GM21737 (cell line): ENCODE measurements at regions not wholly inside any gene's neighbourhood (a gene's known extent, or its start where the extent isn't known, plus 50 kb on each side); places are given as distances from the start of the nearest gene placed in this dataset.

Experiments
- ATAC-seq: cut with Tn5 transposase; IDR thresholded peaks from one replicate; pipeline ENCODE4 v1.9.1; 2021; ENCODE audit warnings: mild to moderate bottlenecking, moderate library complexity; ENCODE audit not compliant: unreplicated experiment

DNA sequence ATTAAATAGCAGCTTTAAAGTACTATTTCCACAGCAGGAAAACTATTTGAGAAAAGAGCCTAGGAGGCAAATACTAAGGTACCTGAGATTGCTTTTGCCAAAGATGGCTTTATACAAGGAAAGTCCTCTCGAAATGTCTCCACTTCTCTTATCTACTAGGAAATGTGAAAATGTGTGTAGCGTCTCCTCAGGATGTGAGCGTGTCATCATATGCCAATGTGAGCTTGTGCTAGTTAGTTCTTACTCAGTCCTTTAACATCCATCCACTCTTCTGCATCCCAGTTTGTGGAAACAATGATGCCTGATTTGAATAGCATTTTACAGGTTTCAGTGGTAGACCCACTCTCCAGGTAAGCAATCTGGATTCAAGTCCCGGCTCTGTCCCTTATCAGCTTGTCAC is 421.0 kb downstream of the DYNC2H1 start:
- no peak for ATAC-seq

DNA sequence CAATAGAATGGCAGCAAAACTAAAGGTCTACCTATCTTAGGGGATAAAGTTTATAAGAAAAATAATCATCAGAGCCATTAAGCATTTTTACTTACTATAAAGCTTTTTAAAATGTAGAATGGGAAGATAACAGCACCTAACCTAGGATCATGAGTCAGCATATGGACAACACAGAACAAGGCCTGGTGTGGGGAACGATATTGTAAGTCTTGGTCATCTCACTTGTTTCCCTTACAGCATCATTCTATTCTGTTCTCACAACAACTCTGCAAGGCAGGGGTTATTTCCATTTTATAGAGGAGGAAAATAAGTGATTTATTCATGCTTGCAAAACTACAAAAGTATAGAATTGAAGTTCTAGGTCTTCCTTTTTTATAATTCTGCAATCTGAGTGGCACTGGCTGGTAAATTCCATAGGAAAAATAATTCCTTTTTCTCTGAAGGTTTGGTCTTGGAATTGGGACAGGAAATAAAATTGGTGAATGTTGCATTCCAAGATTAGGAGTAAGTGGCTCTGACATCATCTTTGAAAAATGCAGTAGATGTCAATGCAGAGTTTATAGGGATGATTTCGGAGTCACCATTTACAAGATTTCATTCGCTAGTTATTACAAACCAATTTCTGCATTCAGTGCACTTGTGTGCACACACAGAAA is 423.0 kb downstream of the DYNC2H1 start:
- no peak for ATAC-seq

DNA sequence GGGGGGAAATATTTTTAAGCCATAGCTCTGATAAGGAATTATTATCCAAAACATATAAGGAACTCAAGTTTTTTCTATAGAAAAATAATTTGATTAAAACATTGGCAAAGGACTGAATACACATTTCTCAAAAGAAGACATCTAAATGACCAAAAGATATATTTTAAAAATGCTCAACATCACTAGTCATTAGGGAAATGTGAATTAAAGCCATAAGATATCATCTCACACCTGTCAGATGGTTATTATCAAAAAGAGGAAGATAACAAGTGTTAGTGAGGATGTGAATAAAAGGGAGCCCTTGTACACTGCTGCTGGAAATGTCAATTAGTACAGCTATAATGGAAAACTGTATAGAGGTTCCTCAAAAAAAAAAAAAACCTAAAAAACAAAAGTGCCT is 425.0 kb downstream of the DYNC2H1 start:
- no peak for ATAC-seq

DNA sequence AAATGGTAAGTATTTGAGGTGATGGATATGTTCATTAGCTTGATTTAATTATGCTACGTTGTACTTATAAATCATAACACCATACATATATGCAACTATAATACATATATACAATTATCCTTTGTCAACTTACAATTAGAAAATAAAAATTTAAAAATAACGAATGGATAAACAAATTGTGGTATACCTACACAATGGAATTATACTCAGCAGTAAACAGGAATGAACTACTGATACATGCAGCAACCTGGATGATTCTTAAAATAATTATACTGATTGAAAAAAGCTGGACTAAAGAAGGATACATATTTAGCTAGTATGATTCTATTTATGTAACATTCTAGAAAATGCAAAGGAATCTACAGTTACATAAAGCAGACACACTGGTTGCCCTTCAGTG is 425.7 kb downstream of the DYNC2H1 start:
- no peak for ATAC-seq

DNA sequence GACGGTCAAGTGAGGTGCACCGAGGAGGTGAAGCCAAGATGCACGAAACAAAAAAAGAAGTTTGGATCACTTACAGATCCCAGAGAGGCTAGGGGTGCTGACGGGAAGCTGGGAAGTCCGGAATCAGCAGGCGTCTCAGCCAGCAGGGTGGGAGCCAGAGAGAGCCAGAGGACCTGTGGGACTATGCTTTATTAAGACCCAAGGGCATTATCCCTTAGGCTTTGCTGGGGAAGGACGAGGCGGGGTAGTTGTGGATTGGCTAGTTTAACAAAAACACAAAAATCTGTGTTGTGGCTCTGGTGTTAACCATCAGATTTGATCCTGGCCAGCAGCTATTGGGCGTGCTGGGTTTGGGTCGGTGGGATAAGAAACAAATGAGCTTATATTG is 427.1 kb downstream of the DYNC2H1 start:
- no peak for ATAC-seq

DNA sequence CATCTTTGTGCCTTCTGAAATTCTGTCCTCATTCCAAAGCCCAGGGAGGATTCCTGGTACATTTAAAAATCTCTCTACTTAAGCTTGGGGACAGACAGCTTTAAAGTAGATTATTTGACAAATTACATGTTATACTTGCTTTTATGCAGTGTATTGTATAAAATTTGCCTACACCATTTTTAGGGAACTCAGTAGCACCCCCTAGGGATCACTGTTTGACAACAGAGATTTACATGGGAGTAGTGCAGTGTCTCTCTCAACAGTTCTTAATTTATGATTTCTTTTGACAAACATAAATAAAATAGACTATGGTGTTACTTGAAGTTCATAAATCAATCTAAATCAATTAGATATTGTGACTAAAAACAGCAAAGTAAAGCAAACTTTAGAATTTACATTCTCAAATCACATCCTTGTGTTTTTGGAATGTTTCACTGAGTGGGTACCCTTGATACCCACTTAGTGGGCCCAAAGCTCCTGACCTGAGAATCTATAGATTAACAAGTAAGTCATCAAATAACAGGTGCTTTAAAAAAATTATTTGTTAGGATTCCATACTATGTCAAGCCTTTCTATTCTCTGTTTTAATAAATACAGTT is 428.8 kb downstream of the DYNC2H1 start:
- ATAC-seq = no peak

DNA sequence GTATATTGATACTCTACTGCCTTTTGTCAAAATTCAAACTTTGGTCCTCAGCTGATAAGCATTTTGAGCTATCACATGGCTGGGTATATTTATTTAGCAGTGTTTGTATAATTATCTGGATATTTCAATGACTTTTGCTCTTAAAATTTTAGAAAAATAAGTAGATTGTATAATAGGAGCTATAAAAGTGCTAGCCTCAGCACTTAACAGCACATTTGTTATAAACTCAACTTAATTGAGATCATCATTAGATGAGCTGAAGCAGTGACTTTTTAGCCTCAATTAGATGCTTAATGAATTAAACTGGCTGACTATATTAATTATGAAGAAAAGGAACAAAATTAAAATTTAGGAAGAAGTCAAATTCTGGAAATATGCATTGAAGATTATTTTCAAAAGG is 429.9 kb downstream of the DYNC2H1 start:
- no peak for ATAC-seq

DNA sequence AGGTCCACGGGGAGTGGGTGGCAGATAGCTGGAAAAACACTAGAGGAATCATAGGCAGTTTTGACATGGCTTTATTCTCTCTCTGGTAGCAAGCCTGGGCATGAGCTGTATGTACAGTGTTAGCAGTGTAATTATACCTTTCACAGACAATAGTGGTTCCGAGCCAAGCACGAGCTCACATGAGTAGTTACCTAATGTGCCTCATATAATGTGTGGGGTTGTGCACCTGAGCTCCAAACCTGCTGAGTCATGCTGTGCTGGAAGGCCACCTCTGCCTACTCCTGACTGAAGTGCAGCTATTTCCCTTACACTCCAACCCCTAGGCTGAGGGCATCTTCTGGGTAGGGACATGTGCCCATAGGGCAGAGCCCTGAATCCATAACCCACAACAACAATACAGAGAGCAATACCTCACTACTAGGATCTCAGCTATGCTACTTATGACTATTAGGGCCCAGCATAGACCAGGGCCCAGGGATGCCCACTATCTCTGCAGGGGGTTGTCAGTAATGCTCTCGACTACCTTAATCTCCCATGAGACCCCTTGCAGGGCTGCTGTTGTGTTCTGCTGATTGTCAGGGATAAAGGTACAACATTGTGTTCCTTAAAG is 432.1 kb downstream of the DYNC2H1 start:
- no peak for ATAC-seq

DNA sequence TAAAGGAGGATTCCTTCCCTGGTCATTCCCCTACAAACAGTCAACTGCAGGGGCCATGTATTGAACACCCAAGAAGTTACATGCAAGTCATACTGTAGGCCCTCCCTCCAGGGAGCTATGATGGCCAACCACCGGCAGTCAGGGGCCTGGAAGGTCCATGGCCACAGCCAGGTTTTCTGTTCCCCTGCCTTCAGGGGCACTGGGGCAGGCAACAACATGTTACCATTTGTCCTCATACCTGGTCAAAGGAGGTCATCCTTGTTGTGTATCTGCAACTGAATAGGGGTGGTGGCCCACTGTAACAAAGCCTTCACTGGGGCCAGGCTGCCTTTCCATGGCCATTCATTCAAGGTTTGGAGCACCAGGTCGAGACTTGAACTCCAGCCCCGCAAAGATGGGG is 433.6 kb downstream of the DYNC2H1 start:
- no peak for ATAC-seq

DNA sequence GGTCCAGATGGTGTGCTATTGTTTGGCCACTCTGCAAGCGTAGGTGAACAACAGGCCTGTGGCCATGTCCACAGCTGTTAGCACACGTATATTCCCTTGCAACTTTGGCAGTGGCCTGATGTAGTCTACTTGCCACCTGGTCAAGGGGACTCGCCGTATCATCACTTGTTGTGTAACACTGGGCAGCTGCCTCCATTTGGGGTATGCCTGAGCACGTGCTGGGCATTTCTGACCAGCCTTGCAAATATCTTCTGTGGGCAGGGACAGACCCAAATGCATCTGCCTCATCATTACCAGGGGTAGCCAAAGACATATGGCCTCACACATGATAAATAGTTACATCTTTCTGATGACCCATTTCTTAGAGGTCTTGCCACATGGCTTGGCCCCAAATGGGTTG is 434.2 kb downstream of the DYNC2H1 start:
- ATAC-seq = no peak

DNA sequence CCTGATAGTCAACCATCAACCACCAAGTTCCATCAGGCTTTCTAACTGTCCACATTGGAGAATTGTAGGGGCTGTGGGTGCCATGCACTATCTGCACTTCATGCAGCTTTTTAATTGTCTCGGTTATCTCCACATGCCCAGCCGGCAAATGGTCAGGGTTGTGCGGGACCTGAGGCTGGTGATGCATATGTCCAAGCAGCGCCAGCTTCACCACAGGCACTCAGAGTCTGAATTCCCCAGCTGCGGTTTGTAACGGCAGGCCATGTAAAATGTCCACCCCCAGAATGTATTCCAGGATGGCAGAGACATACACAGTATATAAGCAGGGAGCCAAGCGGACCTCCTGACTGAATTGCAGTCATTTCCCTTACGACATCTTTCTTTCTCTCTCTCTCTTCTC is 435.6 kb downstream of the DYNC2H1 start:
- no peak for ATAC-seq

DNA sequence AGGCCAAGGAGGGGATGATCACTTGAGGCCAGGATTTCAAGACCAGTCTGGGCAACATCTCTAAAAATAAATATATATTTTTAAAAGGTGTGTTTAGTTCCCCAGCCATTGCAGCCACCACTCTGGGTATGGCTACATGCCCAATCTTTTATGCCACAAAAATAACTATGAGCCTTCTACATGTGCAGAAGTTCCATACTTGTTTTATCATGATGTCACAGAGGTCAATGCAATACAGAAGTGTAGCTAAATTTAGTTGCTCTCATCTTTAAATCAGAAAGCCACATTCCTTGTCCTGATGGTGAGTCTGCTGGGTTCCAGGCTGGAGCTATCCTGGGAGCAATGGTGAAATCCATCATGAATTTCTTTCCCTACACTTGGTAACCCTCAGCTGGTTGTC is 436.3 kb downstream of the DYNC2H1 start:
- no peak for ATAC-seq

DNA sequence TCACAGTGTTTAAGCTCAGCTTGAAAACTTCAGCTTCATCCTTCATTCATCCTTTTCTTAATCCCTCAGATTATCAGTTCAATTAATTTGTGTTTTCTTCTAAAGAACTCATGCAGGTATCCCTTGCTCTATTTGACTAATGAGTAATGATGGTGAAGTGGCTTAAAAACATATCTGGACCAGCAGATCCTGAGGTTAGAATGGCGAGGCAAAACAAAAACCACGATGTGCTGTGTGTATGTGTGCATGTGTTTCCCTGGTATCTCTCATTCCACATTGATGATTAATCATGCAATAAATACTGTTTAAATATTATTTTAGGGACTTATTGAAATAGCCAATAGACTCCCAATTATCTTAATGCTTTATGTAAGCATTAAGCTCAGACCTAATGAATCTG is 437.0 kb downstream of the DYNC2H1 start:
- ATAC-seq = no peak

DNA sequence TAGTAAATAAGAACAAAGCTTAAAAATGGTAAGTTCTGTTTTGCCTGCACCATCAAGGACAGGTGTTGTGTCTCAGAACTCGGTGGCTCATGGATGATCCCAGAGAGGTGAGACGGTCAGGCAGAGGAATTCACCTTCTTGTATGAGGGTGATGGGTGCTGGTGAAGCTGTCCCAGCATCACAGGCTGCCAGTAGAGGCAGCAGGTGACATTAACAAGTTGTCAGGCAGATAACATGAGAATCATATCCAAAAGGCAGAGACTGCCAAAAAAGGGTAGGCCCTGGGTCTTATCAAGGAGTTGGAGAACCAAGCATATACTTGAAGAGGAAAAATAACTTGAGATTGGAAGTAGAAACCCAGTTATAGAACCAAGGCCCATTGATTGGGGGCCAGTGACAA is 437.8 kb downstream of the DYNC2H1 start:
- ATAC-seq = no peak

DNA sequence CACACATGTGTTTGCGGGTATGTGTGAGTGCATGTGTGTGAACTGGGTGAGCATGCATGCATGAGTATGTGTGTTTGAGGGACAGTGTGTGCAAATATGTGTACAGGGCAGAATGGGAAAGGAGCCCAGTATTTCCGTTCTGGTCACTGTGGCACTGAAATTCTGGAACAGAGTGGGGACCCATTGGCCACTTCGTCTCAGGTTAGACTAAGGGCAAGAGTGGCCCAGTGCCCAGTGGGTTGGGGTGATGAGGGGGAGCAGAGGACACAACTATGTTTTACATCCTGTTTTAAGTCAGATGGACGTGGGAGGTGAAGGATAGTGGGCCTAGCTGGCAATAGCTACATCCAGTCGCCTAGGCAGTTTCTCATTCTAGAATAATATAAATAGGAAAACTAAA is 438.5 kb downstream of the DYNC2H1 start:
- ATAC-seq = no peak

DNA sequence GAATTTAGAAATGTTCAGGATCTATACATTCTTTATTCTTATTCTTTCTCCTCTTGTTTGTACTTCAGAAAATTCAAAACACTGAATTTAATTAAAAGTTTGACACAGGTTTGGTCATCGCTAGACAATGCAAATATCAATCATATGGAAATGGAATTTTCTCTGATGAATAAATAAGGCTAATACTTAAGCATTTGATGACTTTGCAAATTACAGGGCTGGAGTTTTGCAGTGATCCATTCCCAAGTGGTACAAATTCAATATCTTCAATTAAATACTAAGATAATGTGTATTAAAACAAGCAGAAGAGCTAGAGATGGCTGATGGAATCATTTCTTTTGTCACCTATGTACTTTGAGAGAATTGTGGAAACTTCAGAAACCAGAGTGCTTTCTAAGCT is 439.6 kb downstream of the DYNC2H1 start:
- no peak for ATAC-seq

DNA sequence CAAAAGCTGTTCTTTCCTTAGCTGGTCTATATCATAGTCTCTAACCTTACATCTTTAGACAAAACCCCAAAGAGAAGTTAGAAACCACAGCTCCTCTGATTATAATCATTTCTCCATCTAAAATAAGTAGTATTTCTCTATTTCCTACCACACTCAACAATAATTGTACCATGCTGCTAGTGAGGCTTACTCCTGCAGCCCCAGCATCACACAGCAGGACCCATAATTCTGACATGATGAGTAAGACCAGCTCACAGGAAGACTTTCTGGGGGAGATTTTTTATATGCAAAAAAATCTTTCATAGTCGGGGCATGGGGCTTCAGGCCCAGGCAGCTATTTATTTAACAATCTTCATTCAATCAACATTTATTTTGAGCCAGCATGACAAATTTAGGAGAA is 441.6 kb downstream of the DYNC2H1 start:
- ATAC-seq = no peak

DNA sequence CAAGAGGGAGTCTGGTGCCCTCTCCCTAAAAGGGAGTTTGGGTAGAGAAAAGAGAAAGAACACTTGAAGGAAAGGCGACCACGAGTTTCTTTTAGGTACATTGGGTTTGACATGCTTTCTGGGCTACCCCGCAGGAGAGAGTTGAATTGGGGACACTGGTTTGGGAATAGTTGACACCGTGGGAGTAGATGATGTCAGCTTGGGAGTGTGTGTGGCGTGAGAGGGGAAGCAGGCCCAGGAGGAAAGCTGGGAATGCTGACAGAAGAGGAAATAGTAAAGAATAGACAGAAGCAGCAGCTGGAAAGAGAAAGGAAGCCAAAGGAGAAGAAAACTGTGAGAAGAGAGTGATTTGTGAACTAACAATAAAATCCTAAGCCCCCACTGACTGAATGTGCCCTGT is 442.9 kb downstream of the DYNC2H1 start:
- ATAC-seq = no peak

DNA sequence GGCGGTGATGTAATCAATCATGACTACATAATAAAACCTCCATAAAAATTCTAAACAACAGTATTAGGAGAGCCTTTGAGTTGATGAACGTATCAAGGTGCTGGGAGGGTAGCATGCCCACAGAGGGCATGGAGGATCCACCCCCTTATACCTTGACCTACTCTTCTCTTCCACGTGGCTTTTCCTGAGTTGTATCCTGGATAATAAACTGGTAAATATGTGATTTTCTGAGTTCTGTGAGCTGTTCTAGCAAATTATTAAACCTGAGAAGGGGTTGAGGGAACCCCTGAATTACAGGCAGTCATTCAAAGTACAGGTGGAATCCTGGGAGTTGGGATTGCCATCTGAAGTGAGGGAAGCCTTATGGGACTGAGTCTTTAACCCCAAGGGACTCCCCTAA is 446.9 kb downstream of the DYNC2H1 start:
- no peak for ATAC-seq

DNA sequence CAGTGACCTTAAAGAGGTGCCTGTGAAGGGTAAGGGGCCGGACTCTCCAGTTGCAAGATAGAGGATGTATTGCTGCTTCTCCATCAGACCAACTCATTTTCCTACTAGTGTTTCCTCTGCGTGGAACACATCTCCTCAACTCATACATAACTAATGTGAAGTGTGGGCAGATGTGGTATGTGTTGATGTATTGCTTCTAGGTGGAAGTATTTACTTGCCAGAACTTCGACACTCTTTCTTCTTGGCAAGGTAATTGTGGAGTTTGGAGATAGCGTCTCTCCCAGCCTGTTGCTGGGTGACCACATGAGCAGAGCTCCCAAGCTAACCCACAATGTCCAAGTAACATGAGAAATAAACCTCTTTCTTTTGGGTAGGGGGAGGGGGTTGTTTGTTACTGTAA is 456.9 kb downstream of the DYNC2H1 start:
- no peak for ATAC-seq

DNA sequence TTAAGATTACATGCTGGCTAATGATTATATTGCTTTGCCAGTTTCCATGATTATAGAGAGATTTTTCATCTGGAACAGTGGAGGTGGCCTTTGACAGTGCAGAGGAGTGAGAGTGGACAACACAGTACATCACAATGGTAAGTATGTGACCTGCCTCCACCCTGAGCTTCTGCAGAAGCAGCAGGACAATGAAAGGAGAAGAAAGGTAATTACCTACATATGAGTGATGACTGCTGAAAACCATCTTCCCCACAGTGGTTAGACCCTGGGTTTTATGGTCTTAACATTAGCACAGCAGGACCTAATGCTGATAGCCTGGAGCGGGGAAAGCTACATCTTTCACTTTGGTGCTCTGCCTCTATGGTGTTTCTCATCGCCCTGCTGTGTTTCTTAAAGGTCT is 454.7 kb upstream of the DDI1 start:
- ATAC-seq = no peak

DNA sequence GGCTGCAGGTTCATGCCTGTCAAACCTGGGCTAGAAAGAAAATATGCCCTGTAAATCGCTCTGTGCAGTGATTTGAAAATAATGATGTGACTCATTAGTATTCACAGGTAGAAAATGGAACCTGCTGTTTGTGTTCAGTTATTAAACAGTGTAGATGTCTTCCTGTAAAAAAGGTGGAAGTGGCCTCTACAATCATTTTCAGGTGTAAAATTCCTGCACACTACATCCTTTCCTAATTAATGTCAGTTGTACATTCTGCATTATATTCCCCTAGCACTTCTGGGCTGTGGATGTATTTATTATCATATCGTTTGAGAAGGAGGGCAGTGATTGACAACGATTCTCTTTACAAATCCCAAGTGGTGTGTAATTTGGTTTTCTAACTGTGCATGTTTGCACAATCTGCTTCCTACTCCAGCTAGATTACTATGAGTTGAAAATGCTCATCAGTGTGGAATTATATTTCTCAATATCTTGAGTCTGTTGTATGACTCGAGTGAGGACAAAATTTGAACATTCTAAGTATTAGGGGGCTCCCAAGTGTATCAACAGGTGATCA is 454.0 kb upstream of the DDI1 start:
- no peak for ATAC-seq
